ENCODE measurements at regions not wholly inside any gene's neighbourhood (a gene's known extent, or its start where the extent isn't known, plus 50 kb on each side); places are given as distances from the start of the nearest gene placed in this dataset.

DNA sequence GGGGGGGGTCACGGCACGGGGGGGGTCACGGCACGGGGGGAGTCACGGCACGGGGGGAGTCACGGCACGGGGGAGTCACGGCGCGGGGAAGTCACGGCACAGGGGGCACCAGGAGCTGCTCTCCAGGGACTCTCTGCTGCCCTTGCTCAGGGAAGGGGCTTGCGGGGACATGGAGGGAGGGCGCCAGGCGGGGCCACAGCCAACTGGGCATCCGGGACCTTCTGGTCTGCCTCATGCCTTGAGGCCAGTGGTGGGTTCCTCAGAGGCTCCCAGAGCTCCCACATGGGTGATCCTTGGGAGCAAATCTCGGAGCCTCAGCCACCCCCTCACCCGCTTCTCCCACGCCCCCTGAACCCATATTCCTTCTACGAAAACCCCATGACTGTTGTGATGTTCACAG, 55.8 kb upstream of the TMEM18 start:
- no peak for DNase-seq (ENCODE audit: low read depth)
- no peak overlapping the region for H3K4me3 ChIP-seq (ENCODE audit: low read length)
- TF ChIP-seq, protein P1, sequence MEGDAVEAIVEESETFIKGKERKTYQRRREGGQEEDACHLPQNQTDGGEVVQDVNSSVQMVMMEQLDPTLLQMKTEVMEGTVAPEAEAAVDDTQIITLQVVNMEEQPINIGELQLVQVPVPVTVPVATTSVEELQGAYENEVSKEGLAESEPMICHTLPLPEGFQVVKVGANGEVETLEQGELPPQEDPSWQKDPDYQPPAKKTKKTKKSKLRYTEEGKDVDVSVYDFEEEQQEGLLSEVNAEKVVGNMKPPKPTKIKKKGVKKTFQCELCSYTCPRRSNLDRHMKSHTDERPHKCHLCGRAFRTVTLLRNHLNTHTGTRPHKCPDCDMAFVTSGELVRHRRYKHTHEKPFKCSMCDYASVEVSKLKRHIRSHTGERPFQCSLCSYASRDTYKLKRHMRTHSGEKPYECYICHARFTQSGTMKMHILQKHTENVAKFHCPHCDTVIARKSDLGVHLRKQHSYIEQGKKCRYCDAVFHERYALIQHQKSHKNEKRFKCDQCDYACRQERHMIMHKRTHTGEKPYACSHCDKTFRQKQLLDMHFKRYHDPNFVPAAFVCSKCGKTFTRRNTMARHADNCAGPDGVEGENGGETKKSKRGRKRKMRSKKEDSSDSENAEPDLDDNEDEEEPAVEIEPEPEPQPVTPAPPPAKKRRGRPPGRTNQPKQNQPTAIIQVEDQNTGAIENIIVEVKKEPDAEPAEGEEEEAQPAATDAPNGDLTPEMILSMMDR (IDR thresholded peaks at IDR 0.05; ENCODE audit: insufficient read depth, low read depth, low read length, missing control alignments), result no peak

GRCh38 chr2:731711-732110, 54.5 kb upstream of the TMEM18 start:
- H3K4me3 ChIP-seq (ENCODE audit: low read length), result no peak overlapping the region
- TF ChIP-seq, protein P1 (IDR thresholded peaks at IDR 0.05; ENCODE audit: insufficient read depth, low read depth, low read length, missing control alignments), result no peak
- no peak for DNase-seq (ENCODE audit: low read depth)

DNA sequence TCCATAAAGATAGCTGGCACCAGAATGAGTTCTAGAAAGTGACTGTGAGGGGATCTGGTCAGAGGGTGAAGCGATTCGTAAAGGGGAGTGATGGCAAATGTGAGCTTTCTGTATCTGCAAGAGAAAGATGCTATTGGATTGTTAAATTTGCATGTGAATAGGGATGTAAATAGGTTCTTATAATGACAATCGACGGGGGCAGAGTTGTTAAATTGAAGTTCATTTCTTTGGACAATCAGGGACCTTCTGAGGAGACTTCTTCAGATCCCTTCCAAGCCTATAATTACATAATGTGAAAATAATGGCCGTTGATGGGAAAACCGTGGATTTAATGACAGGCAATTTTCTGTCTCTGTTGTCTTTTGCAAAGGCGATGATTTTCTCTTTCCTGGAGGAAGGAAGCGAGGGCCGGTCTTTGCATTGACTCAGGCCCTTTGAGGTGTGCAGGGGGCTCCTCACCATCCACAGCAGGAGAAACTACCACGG, 52.2 kb upstream of the TMEM18 start:
- no peak for DNase-seq (ENCODE audit: low read depth)
- no peak overlapping the region for H3K4me3 ChIP-seq (ENCODE audit: low read length)
- TF ChIP-seq, protein P1 (IDR thresholded peaks at IDR 0.05; ENCODE audit: insufficient read depth, low read depth, low read length, missing control alignments), result no peak

GRCh38 chr2:728165-728564, 51.0 kb upstream of the TMEM18 start:
- no peak for DNase-seq (ENCODE audit: low read depth)
- TF ChIP-seq, protein P1 (IDR thresholded peaks at IDR 0.05; ENCODE audit: insufficient read depth, low read depth, low read length, missing control alignments), result no peak
- H3K4me3 ChIP-seq (ENCODE audit: low read length), result no peak overlapping the region

DNA sequence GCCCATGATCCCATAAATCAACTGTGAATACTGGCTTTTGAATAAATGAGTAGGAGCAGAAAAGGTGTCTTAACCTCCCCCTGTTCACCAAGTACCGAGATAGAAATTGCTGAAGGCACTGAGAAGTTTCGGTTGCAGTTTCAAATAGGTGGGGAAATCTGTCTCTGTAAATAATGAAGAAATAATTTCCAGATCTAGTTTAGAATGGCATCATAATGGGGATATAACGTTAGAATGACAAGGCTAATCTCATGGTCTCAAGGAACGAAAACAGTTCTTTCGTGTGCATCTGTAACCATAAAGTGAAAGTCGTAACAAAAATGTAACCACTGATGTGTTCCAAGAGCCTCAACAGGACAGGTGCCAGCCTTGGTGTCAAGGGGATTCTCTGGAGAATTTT, 49.9 kb upstream of the TMEM18 start:
- TF ChIP-seq, protein P1 (IDR thresholded peaks at IDR 0.05; ENCODE audit: insufficient read depth, low read depth, low read length, missing control alignments), result no peak
- no peak overlapping the region for H3K4me3 ChIP-seq (ENCODE audit: low read length)
- DNase-seq (ENCODE audit: low read depth), result no peak

All from epithelial cell of esophagus (primary cell).